ENCODE measurements at regions not wholly inside any gene's neighbourhood (a gene's known extent, or its start where the extent isn't known, plus 50 kb on each side); places are given as distances from the start of the nearest gene placed in this dataset.

- no peak for TF ChIP-seq POLR2AphosphoS2 (IDR thresholded peaks at IDR 0.05; ENCODE audit: low read depth, low read length)
- no peak for TF ChIP-seq CBFB (IDR thresholded peaks at IDR 0.05; ENCODE audit: low read depth)
- no peak for TF ChIP-seq MAX (IDR thresholded peaks at IDR 0.05; ENCODE audit: low read depth, low read length)
- TF ChIP-seq MXI1 (IDR thresholded peaks at IDR 0.05; ENCODE audit: low read depth, low read length): no peak
Measured at GRCh38 chr10:35704401-35704800, 62.3 kb upstream of the FZD8 start (continued).

- DNase-seq (ENCODE audit: low read depth, low spot score) (no peak), FAIRE-seq (no peak), ATAC-seq (no peak)
- 57% methylated on average over 12 of the region's 12 CpGs for WGBS (ENCODE audit: insufficient coverage, insufficient replicate concordance, low lambda C conversion rate, missing lambda C conversion rate)
- Histone ChIP-seq H3K4me3 (no peak overlapping the region), H4K20me1 (ENCODE audit: control insufficient read depth, insufficient read depth) (no peaks in the 10 kb centered on the region), H3K36me3 (ENCODE audit: control insufficient read depth in 2 of 2, insufficient read depth in 2 of 2, low read length in 1 of 2) (no peaks in the 10 kb centered on the region), H3K79me2 (ENCODE audit: control insufficient read depth, insufficient read depth, low read length) (no peaks in the 10 kb centered on the region), H3K9me3 (replicated peaks; ENCODE audit: control insufficient read depth, insufficient read depth, low read length) (no peaks in the 10 kb centered on the region), H3K27ac (ENCODE audit: control insufficient read depth, insufficient read depth) (no peak overlapping the region), H3K4me2 (ENCODE audit: control insufficient read depth, insufficient read depth) (no peak overlapping the region), H2AFZ (ENCODE audit: control insufficient read depth, low read depth, low read length) (no peak overlapping the region), H3K27me3 (replicated peaks in 1 of 2; ENCODE audit: control insufficient read depth in 2 of 2, insufficient read depth in 2 of 2, low read length in 1 of 2) (no peaks in the 10 kb centered on the region), H3K9ac (ENCODE audit: control insufficient read depth, insufficient read depth, low read length) (no peak overlapping the region), H3K4me1 (ENCODE audit: control insufficient read depth, insufficient read depth, low read length) (no peaks in the 10 kb centered on the region)
- RAD21 ChIA-PET (ENCODE audit: unreplicated experiment): no interaction called here
- intact Hi-C loops (cut with micrococcal nuclease; ENCODE audit: unreplicated experiment) (no loop called here), in situ Hi-C loops (cut with MboI) (no loop called here)
- BruUV-seq (replicated peaks): no TSS peak
- SMC1A ChIA-PET (ENCODE audit: uncharacterized antibody, unreplicated experiment): no interaction called here
- CTCF ChIA-PET: no interaction called here
- POLR2A ChIA-PET: no interaction called here
- TF ChIP-seq USF1 (IDR thresholded peaks at IDR 0.05; ENCODE audit: borderline replicate concordance, extremely low read length, insufficient read depth, low read depth, low read length) (no peak), GABPA (IDR thresholded peaks at IDR 0.05; ENCODE audit: low read depth) (no peak), STAT1 (conservative IDR thresholded peaks at IDR 0.05) (no peak), POLR2AphosphoS2 (IDR thresholded peaks at IDR 0.05; ENCODE audit: low read depth, low read length) (no peak), ZNF217 (IDR thresholded peaks at IDR 0.05) (no peak), SIN3A (IDR thresholded peaks at IDR 0.05; ENCODE audit: low read depth, low read length) (no peak), SREBF2 (IDR thresholded peaks at IDR 0.05; ENCODE audit: low read length) (no peak), IRF5 (IDR thresholded peaks at IDR 0.05; ENCODE audit: borderline replicate concordance) (no peak), SPI1 (IDR thresholded peaks at IDR 0.05; ENCODE audit: borderline replicate concordance, insufficient read depth, low read depth, low read length) (no peak), NFXL1 (IDR thresholded peaks at IDR 0.05; ENCODE audit: borderline replicate concordance) (no peak), CBFB (IDR thresholded peaks at IDR 0.05; ENCODE audit: low read depth) (no peak), YBX1 (IDR thresholded peaks at IDR 0.05) (no peak), CEBPZ (IDR thresholded peaks at IDR 0.05; ENCODE audit: low read depth, low read length) (no peak)
Measured at GRCh38 chr10:35700487-35700882, 58.4 kb upstream of the FZD8 start.
